PC-3 (cell line): ENCODE measurements at regions not wholly inside any gene's neighbourhood (a gene's known extent, or its start where the extent isn't known, plus 50 kb on each side); places are given as distances from the start of the nearest gene placed in this dataset.

ENCODE experiments used
- CTCF ChIP-seq: fragments of 300-600 bp; sonication (generic); conservative IDR thresholded peaks from 2 replicates; pipeline ENCODE4 v1.5.1; 2017; ENCODE audit warnings: antibody characterized with exemption, low read depth, mild to moderate bottlenecking, low read length
- EZH2 ChIP-seq: fragments of 300-600 bp; sonication (generic); IDR thresholded peaks from one replicate; pipeline ENCODE4 v1.6.1; 2017; ENCODE audit warnings: antibody characterized with exemption, mild to moderate bottlenecking, low read length; ENCODE audit not compliant: unreplicated experiment

DNA sequence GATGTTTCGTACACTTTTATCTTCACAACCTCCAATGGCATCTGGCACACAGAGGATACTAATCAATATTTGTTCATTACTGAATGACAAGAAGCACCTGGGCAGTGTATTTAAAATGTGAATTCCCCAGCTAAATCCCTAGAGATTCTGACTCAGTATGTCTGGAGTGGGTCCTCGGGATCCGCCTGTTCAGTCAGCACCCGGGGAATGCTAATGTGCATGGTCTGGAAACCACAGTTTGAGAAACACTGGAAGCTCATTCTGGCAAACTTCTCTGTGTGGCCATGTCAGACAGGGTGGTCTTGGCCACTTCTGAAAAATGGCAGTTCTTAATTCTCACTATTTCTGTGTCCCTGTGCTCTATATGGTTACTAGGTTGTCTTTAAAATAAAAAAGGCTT lies 138.8 kb upstream of the VCX start:
- TF ChIP-seq CTCF (no peak), EZH2 (no peak)
